A673 (cell line): ENCODE measurements at regions not wholly inside any gene's neighbourhood (a gene's known extent, or its start where the extent isn't known, plus 50 kb on each side); places are given as distances from the start of the nearest gene placed in this dataset.

ENCODE experiments used
- BruUV-seq: library from RNA; stranded (reverse); fragments of 400-500 nt; replicated peaks from 2 replicates; lab custom pipeline; 2021; lab: Mats Ljungman, UMichigan
- CTCF ChIA-PET: fragments of 300-600 bp; sonication (Branson Sonifier 250); formaldehyde crosslinking; loops from one replicate; lab custom pipeline; 2022; ENCODE audit warnings: antibody characterized with exemption; lab: Charles Lee
- POLR2A ChIA-PET: fragments of 300-600 bp; sonication (Branson Sonifier 250); formaldehyde crosslinking; loops from one replicate; lab custom pipeline; 2022; ENCODE audit warnings: antibody characterized with exemption; ENCODE audit not compliant: low non-redundant PET; lab: Charles Lee
- DNase-seq: peaks from one replicate; pipeline ENCODE4 v3.0.0-alpha.2; 2015; ENCODE audit warnings: low spot score
- H3K27ac ChIP-seq: fragments of 200-600 bp; sonication (generic); 2 replicates; pipeline ENCODE4 v1.5.1; 2016; ENCODE audit warnings: mixed run types, low read depth, mild to moderate bottlenecking, mixed read lengths, antibody characterized with exemption, low read length; ENCODE audit not compliant: poor library complexity, severe bottlenecking
- H3K27me3 ChIP-seq: fragments of 200-600 bp; sonication (generic); replicated peaks from 2 replicates; pipeline ENCODE4 v1.6.1; 2017; ENCODE audit warnings: mixed run types, low read depth, mild to moderate bottlenecking, mixed read lengths, antibody characterized with exemption, low read length; ENCODE audit not compliant: insufficient read depth, poor library complexity
- H3K36me3 ChIP-seq: fragments of 200-600 bp; sonication (generic); 2 replicates; pipeline ENCODE4 v1.6.1; 2016; ENCODE audit warnings: mixed run types, mild to moderate bottlenecking, mixed read lengths, antibody characterized with exemption, low read length; ENCODE audit not compliant: insufficient read depth, poor library complexity, severe bottlenecking
- H3K4me1 ChIP-seq: fragments of 200-600 bp; sonication (generic); 2 replicates; pipeline ENCODE4 v1.6.1; 2017; ENCODE audit warnings: mixed run types, mild to moderate bottlenecking, mixed read lengths, antibody characterized with exemption, low read length; ENCODE audit not compliant: insufficient read depth, poor library complexity, severe bottlenecking
- H3K4me3 ChIP-seq: fragments of 200-600 bp; sonication (generic); 2 replicates; pipeline ENCODE4 v1.5.1; 2016; ENCODE audit warnings: low read depth, mixed run types, mild to moderate bottlenecking, mixed read lengths, low read length; ENCODE audit not compliant: poor library complexity, severe bottlenecking
- H3K9me3 ChIP-seq: fragments of 200-600 bp; sonication (generic); 2 replicates; pipeline ENCODE4 v1.6.1; 2016; ENCODE audit warnings: mixed run types, low read depth, mild to moderate bottlenecking, mixed read lengths, antibody characterized with exemption, low read length; ENCODE audit not compliant: poor library complexity, severe bottlenecking
- EZH2 ChIP-seq: fragments of 200-600 bp; sonication (generic); IDR thresholded peaks from 2 replicates; pipeline ENCODE4 v1.6.1; 2017; ENCODE audit warnings: borderline replicate concordance, low read depth, mild to moderate bottlenecking, mixed read lengths, antibody characterized with exemption, low read length; ENCODE audit not compliant: poor library complexity, severe bottlenecking
- intact Hi-C: fragments of 100-400 bp; cut with micrococcal nuclease; formaldehyde crosslinking; loops from one replicate; pipeline ENCODE4 v1.10.0; 2022; ENCODE audit not compliant: unreplicated experiment
- TF ChIP-seq, protein P1 (sequence below): fragments of 300-800, 200-600 bp; sonication (generic); conservative IDR thresholded peaks from 2 replicates; pipeline ENCODE4 v1.5.1; 2017; ENCODE audit warnings: low read depth, mild to moderate bottlenecking, antibody characterized with exemption, low read length, moderate library complexity, mixed read lengths

DNA sequence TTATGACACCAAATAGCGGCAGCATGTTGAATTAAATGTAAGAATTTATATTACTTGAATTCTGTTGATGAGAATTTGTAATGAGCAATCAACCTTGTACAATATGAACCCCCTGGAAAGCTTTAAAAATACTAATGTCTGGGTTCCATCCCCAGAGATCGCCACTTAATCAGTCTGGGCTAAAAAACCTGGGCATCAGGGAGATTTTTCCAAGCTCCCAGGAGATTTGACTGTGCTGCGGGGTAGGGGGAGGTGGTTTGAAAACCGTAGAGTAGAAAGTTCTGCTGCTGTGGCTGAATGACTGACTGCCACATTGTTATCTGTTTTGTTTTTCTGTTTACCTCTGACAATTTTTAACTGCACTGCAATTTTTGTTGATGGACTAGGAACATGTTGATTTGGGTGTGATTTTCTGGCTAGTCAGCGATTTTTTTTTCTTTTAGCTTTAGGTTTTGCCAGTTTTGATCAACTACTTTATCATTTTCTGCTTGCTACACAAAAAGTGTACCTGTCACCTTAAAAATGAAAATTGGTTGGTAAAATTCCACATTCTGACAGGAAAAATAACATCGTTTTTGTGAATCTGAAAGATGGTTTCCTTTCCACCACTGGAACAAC is 79.3 kb downstream of the PCTP start:
- TF ChIP-seq, protein P1, sequence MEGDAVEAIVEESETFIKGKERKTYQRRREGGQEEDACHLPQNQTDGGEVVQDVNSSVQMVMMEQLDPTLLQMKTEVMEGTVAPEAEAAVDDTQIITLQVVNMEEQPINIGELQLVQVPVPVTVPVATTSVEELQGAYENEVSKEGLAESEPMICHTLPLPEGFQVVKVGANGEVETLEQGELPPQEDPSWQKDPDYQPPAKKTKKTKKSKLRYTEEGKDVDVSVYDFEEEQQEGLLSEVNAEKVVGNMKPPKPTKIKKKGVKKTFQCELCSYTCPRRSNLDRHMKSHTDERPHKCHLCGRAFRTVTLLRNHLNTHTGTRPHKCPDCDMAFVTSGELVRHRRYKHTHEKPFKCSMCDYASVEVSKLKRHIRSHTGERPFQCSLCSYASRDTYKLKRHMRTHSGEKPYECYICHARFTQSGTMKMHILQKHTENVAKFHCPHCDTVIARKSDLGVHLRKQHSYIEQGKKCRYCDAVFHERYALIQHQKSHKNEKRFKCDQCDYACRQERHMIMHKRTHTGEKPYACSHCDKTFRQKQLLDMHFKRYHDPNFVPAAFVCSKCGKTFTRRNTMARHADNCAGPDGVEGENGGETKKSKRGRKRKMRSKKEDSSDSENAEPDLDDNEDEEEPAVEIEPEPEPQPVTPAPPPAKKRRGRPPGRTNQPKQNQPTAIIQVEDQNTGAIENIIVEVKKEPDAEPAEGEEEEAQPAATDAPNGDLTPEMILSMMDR, result no peak
- no peak for TF ChIP-seq EZH2
- H3K4me1 ChIP-seq, result no peaks in the 10 kb centered on the region
- intact Hi-C loops, result no loop called here
- POLR2A ChIA-PET, result interaction anchor here (0.6 kb wide), 1 partner anchor 268 kb away, joined by 5 read pairs; no protein-coding TSS in a partner anchor
- no peak overlapping the region for H3K27ac ChIP-seq
- peaks cover 88% of the 10 kb centered on the region for H3K27me3 ChIP-seq
- H3K36me3 ChIP-seq, result no peaks in the 10 kb centered on the region
- DNase-seq, result no peak
- H3K9me3 ChIP-seq, result no peaks in the 10 kb centered on the region
- CTCF ChIA-PET, result no interaction called here
- no peak overlapping the region for H3K4me3 ChIP-seq
- no TSS peak for BruUV-seq

DNA sequence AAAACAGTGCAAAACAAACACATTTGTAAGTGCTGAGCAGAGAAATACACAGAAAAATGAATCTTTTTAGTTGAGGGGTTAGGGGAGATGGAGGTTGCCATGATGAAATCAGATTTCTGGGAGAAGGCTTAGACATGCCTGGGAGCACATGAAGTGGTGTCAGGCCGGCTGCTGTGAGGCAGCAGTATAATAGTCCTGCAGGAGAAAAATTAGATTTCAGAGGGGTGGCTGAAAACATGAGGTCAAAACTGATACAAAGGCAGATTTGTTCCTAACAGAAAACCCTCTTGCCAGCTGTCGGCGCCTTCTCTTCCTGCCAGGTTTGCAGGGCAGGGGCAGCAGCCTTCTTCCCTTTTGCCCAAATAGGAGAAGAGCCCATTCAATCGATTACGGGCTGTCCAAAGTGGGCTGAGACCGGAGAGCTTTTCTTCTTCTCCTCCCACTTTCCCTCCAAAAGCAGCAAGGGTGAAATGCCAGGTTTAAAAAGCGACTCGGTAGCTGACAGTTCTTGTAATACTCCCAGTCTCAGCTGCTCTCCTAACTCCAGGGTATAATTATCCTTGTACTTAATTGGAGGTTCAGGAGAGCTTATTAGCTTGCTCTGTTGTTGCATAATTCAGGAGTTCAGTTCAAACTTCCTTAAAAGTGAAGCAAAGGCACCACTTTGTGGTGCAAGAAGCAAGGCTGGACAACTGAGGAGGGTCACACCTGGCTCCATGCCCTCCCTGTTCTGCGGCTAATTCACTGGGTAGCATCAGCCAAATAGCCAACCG is 80.0 kb downstream of the PCTP start:
- H3K27ac ChIP-seq, result no peak overlapping the region
- H3K27me3 ChIP-seq, result peaks cover 95% of the 10 kb centered on the region
- POLR2A ChIA-PET, result no interaction called here
- intact Hi-C loops, result no loop called here
- no peaks in the 10 kb centered on the region for H3K36me3 ChIP-seq
- CTCF ChIA-PET, result interaction anchor here (0.6 kb wide), 1 partner anchor 647 kb away, joined by 9 read pairs; no protein-coding TSS in a partner anchor
- TF ChIP-seq, protein P1, result no peak
- TF ChIP-seq EZH2, result no peak
- H3K4me1 ChIP-seq, result no peaks in the 10 kb centered on the region
- no peak for DNase-seq
- H3K4me3 ChIP-seq, result no peak overlapping the region
- H3K9me3 ChIP-seq, result no peaks in the 10 kb centered on the region
- BruUV-seq, result no TSS peak

DNA sequence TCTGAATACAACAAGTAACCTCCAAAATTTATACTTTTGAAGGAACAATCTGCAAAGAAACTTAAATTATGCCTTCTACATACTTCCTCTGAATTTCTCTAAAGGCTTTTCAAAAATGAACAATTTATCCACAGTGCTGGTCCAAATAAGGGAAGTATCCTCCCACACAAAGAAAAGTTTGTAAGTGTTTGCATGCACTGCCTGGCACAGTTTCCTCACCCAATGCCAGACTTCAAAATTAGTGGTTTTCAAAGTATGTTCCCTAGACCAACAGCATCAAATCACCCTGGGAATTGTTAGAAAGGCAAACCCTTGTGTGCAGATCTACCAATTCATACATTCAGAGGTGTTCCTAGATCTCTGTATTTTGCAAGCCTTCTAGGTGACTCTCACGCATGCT is 82.5 kb downstream of the PCTP start:
- H3K27ac ChIP-seq, result no peak overlapping the region
- ChIA-PET POLR2A (no interaction called here), CTCF (no interaction called here)
- no peaks in the 10 kb centered on the region for H3K9me3 ChIP-seq
- H3K4me1 ChIP-seq, result no peaks in the 10 kb centered on the region
- intact Hi-C loops, result no loop called here
- peaks cover 82% of the 10 kb centered on the region for H3K27me3 ChIP-seq
- H3K4me3 ChIP-seq, result no peak overlapping the region
- TF ChIP-seq EZH2, result no peak
- TF ChIP-seq, protein P1, result no peak
- H3K36me3 ChIP-seq, result no peaks in the 10 kb centered on the region
- no TSS peak for BruUV-seq
- DNase-seq, result no peak
